Small intestine (tissue), 7 donors: ENCODE measurements at regions not wholly inside any gene's neighbourhood (a gene's known extent, or its start where the extent isn't known, plus 50 kb on each side); places are given as distances from the start of the nearest gene placed in this dataset.
"Not testable (repeated sequence)": the region's sequence is repeated elsewhere in the genome, so short reads cannot be mapped to it uniquely, and the experiment has no call there.

Source experiments
- DNase-seq, 2 donors: peaks; one replicate each; pipeline versions ENCODE4 v3.0.0 to v3.0.0-alpha.2; 2013
- FAIRE-seq: peaks from 2 replicates; lab custom pipeline; 2012; peaks lifted over from hg19 to GRCh38; lab: Jason Lieb, UNC
- H3K27ac ChIP-seq, 3 donors: one replicate each; pipeline ENCODE4 v1.5.1; 2013; ENCODE audit warnings: low read length in 2 of 3, mild to moderate bottlenecking in 2 of 3, control low read depth in 1 of 3, inconsistent platforms in 1 of 3, low read depth in 1 of 3, moderate library complexity in 1 of 3
- H3K27me3 ChIP-seq, 3 donors: one replicate each; pipeline ENCODE4 v1.6.1; 2013; ENCODE audit warnings: low read length in 3 of 3, inconsistent platforms in 1 of 3; ENCODE audit not compliant: control insufficient read depth in 3 of 3, insufficient read depth in 3 of 3
- H3K36me3 ChIP-seq, 3 donors: one replicate each; pipeline ENCODE4 v1.6.1; 2013; ENCODE audit warnings: low read length in 3 of 3, inconsistent platforms in 1 of 3, low read depth in 1 of 3, mild to moderate bottlenecking in 1 of 3, moderate library complexity in 1 of 3; ENCODE audit not compliant: control insufficient read depth in 3 of 3, insufficient read depth in 2 of 3
- H3K4me1 ChIP-seq, 3 donors: one replicate each; pipeline ENCODE4 v1.6.1; 2013; ENCODE audit warnings: low read length in 2 of 3, inconsistent platforms in 1 of 3, low read depth in 1 of 3, mild to moderate bottlenecking in 1 of 3, moderate library complexity in 1 of 3; ENCODE audit not compliant: control insufficient read depth in 3 of 3, insufficient read depth in 2 of 3
- H3K4me3 ChIP-seq, 3 donors: one replicate each; pipeline ENCODE4 v1.5.1; 2013; ENCODE audit warnings: low read length in 3 of 3, control low read depth in 1 of 3, inconsistent platforms in 1 of 3, low read depth in 1 of 3, mild to moderate bottlenecking in 1 of 3, moderate library complexity in 1 of 3
- H3K9me3 ChIP-seq, 2 donors: one replicate each; pipeline ENCODE4 v1.6.1; 2013; ENCODE audit warnings: low read depth in 1 of 2, low read length in 1 of 2; ENCODE audit not compliant: control insufficient read depth in 2 of 2, insufficient read depth in 1 of 2
- WGBS, 3 donors: extraction: QIAGEN DNeasy Blood & Tissue Kit; methylation state at CpG; one replicate each; pipeline ENCODE4 v1.1.7; 2013; 5-methylcytosine and 5-hydroxymethylcytosine counted together
- donor health status: healthy with polysubstance abuse.
- donor health status: control.
- donor health status: control.
- donor health status: Bipolar disorder and iron deficiency.
- donor health status: healthy.

GRCh38 chr7:65651826-65652592 lies 220.9 kb upstream of the VKORC1L1 start:
- H3K4me3 ChIP-seq = not testable (repeated sequence)

GRCh38 chr7:65652669-65653068 lies 220.2 kb upstream of the VKORC1L1 start:
- not testable (repeated sequence) for H3K36me3 ChIP-seq, H3K4me3 ChIP-seq, DNase-seq, H3K27ac ChIP-seq, H3K27me3 ChIP-seq, H3K9me3 ChIP-seq, H3K4me1 ChIP-seq
- peak; percentile 51 for FAIRE-seq
- WGBS, 3 donors = no CpG with 5 or more reads among the region's 1 CpG

More at GRCh38 chr7:65651826-65652592, 220.9 kb upstream of the VKORC1L1 start:
- H3K27ac ChIP-seq, DNase-seq, FAIRE-seq, H3K36me3 ChIP-seq, H3K9me3 ChIP-seq, H3K27me3 ChIP-seq, H3K4me1 ChIP-seq: not testable (repeated sequence)

- not testable (repeated sequence) for H3K4me3 ChIP-seq, H3K36me3 ChIP-seq, H3K9me3 ChIP-seq, DNase-seq, H3K27me3 ChIP-seq, FAIRE-seq, H3K4me1 ChIP-seq, H3K27ac ChIP-seq
- no CpG with 5 or more reads among the region's 5 CpGs for WGBS, 3 donors
Observed at GRCh38 chr7:65656494-65657188, 216.2 kb upstream of the VKORC1L1 start.

GRCh38 chr7:65683362-65683761 lies 189.5 kb upstream of the VKORC1L1 start:
- not testable (repeated sequence) for H3K27ac ChIP-seq, FAIRE-seq, H3K36me3 ChIP-seq, H3K27me3 ChIP-seq, DNase-seq, H3K4me3 ChIP-seq, H3K4me1 ChIP-seq, H3K9me3 ChIP-seq
- 68 to 76% (median 72%) methylated on average over 6 of the region's 6 CpGs for WGBS, 3 donors

GRCh38 chr7:65699026-65699714 lies 173.7 kb upstream of the VKORC1L1 start:
- not testable (repeated sequence) for FAIRE-seq

GRCh38 chr7:65699715-65700356 lies 173.0 kb upstream of the VKORC1L1 start:
- H3K4me3 ChIP-seq, H3K36me3 ChIP-seq, DNase-seq, H3K9me3 ChIP-seq, H3K4me1 ChIP-seq, H3K27ac ChIP-seq, FAIRE-seq, H3K27me3 ChIP-seq: not testable (repeated sequence)
- 71 to 77% (median 75%) methylated on average over 4 of the region's 6 CpGs for WGBS, 3 donors

More at GRCh38 chr7:65699026-65699714, 173.7 kb upstream of the VKORC1L1 start:
- not testable (repeated sequence) for DNase-seq, H3K27me3 ChIP-seq, H3K4me3 ChIP-seq, H3K27ac ChIP-seq, H3K4me1 ChIP-seq, H3K36me3 ChIP-seq, H3K9me3 ChIP-seq
- WGBS, 3 donors = 22 to 41% methylated on average over 1 of the region's 5 CpGs; no CpG with 5 or more reads in 1 of the 3 donors

- not testable (repeated sequence) for H3K27me3 ChIP-seq, H3K4me1 ChIP-seq, H3K27ac ChIP-seq, FAIRE-seq, H3K36me3 ChIP-seq, H3K4me3 ChIP-seq, H3K9me3 ChIP-seq, DNase-seq
- WGBS, 3 donors = 56 to 86% (median 75%) methylated on average over 4 of the region's 4 CpGs
Observed at GRCh38 chr7:65719123-65719798, 153.6 kb upstream of the VKORC1L1 start.
